Stimulated activated CD4-positive, alpha-beta T cell treated with anti-CD3 and anti-CD28 coated beads, Interleukin-1b, Interleukin-23, amount 100 ng/mL, for 4 hours (primary cell): ENCODE measurements at regions not wholly inside any gene's neighbourhood (a gene's known extent, or its start where the extent isn't known, plus 50 kb on each side); places are given as distances from the start of the nearest gene placed in this dataset.

Experiments used
- DNase-seq, 2 donors: peaks; one replicate each; pipeline ENCODE4 v3.0.0-alpha.2; 2020; ENCODE audit warnings: low read depth in 2 of 2

DNA sequence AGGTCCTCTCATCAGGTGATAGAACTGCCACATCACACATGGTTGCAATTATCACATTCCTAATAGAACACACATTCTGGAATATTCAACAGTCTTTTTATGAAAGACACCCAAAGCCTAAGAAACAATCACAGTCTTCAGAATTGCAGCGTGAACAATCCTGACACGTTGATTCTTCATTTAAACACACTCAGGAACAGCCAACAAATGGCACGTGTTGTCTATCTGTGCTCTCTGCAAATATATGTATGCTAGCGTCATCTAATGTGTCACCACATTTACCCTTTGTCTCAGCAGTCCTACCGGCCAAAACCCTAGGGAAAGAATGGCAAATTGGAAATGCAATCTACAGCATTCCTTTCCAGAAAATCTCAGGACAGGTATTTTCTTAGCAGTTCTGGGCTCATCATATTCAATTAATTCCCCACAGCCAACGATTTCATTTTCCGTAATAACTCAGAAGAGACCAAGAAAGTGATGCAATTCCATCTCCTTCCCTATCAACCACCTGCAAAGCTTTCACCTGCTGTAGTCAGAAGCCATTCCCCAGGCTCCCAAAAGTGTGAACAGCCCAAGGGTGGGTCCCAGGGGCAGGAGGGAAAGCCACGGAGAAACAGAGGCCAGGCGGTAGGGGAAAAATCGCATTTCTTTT, 280.3 kb upstream of the JARID2 start:
- no peak for DNase-seq

DNA sequence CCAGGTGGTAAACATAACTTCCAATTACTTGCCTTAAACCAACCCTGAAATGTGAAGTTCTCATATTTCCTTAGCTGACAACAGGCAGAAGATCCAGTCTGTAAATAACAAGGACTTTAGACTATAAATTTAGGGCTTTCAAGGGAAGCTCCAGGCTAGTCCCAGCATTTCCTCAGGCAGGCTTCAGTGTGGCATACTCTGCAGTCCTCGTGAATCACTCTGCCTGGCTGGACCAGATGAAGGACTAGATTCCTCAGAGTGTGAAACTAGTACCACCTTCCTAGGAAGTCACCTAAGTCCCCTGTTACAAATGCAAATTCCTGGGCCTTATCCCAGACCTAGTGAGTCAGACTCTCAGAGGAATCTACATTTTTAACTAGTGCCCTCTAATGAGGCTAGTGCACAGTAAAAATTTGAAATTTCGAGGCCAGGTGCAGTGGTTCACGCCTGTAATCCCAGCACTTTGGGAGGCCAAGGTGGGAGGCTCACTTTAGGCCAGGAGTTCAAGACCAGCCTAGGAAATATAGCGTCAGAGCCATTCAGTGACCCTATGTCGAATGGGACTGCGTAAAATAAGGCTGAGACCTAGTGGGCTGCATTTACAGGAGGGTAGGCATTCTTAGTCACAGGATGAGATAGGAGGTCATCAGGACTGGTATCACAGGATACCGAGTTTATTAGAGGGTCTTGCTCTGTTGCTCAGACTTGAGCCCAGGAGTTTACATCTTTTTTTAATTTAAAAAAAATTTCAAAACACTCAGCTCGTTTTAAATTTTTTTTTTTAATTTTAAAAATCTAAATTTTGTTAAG, 279.6 kb upstream of the JARID2 start:
- DNase-seq: no peak

DNA sequence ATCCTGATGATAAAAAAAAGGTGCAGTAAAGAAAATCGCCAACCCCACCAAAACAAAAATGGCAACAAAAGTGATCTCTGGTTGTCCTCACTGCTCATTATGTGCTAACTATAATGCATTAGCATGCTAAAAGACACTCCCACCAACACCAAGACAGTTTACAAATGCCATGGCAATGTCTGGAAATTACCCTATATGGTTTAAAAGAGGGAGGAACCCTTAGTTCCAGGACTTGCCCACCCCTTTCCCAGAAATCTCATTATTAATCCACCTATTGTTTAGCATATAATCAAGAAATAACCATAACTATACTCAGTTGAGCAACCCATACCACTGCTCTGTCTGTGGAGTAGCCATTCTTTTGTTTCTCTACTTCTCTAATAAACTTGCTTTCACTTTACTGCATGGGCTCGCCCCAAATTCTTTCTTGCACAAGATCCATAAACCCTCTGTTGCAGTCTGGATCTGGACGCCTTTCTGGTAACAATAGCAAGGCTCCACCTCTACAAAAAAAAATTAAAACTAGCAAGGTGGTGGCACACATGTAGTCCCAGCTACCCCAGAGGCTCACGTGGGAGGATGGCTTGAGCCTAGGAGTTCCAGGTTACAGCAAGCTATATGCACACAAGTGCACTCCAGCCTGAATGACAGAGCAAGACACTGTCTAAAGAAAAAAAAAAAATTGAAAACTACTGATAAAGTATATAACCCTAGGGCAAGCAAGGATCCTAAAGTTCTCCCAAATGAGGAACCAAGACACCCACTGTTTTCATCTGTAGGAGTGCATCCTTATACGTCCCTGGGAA, 278.8 kb upstream of the JARID2 start:
- DNase-seq: no peak

GRCh38 chr6:14968056-14968637, 277.7 kb upstream of the JARID2 start:
- DNase-seq: no peak

DNA sequence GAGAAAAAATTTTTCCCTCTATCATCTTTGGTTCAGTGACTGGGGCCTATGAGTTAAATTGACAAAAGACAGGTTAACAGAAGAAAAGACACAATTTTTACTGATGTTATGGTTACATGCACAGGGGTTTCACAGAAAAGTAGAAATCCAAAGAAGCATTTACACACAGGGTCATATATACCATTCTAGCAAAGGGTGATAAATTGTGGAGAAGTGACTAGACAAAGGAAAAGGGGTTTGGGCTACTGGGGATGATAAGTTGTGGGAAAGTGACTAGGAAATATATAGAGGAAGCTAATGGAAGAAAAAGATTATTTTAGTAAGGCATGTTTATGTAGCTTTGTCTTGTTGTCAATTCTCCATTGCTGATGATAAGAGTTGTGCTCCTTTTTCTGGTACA, 276.7 kb upstream of the JARID2 start:
- no peak for DNase-seq

DNA sequence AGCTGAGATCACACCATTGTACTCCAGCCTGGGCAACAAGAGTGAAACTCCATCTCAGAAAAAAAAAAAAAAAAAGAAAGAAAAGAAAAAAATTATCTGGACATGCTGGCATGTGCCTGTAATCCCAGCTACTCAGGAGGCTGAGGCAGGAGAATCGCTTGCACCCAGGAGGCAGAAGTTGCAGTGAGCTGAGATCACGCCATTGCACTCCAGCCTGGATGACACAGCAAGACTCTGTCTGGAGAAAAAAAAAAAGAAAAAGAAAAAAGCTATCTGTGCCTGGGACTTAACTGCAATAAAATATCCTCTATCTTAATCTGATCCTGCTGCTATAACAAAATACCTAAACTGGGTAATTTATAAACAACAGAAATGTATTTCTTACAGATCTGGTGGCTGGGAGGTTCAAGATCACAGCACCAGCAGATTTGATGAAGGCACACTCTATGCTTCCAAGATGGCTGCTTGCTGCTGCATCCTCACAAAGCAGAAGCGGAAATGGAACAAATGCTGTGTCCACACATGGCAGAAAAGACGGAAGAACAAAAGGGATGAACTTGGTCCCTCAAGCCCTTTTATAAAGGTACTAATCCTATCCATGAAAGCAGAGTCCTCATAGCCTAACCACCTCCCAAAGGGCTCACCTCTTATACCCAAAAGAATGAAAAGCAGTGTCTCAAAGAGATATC, 273.3 kb upstream of the JARID2 start:
- DNase-seq: no peak

- DNase-seq: no peak
Measured at GRCh38 chr6:14974372-14974771, 271.5 kb upstream of the JARID2 start.

DNA sequence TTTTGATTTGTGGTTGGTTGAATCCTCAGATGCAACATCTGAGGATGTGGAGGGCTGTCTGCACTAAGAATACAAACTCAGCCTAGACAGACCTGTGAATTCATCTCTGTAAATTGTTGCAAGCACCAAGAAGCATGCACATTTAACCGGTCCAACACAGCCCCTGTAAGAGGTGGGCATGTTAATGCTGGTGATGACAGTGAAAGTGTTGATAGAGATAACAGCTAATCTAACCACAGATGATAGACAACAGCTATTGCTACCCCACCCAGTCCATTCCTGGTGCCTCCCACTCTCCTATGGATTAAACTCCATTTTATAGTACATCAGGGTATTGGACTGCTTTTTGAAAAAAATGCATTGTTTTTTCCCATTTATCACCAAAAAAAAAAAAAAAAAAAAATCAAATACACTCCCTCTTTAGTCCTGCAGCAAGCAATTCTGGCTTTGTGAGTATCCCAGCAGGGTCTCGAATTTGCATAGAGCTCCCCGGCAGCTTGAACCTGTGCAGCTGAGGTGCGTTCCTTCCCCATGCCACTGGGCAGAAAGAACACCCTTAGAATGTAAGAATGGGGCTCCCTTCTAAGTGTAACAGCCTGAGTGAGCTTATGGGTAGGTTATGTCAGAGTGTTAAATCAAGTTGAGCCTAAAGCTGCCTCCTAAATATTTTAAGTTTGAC, 270.9 kb upstream of the JARID2 start:
- DNase-seq: no peak

- no peak for DNase-seq
Measured at GRCh38 chr6:14975471-14975817, 270.4 kb upstream of the JARID2 start.

DNA sequence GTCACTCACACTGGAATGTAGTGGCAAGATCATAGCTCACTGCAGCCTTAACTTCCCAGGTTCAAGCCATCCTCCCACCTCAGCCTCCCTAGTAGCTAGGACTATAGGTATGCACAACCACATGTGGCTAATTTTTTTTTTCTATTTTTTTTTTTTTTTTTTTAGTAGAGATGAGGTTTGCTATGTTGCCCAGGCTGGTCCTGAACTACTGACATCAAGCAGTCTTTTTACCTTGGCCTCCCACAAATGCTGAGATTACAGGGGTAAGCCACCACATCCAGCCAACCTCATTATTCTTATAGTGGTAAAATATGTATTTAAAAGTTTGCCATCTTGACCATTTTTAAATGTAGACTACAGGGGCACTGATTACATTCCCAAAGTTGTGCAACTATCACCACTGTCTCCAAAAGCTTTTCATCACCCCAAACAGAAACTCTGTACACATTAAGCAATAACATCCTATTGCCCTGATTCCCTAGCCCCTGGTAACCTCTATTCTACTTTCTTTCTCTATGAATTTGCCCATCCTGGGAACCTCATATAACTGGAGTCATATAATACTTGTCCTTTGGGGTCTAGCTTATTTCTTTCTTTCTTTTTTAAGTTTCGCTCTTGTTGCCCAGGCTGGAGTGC, 268.0 kb upstream of the JARID2 start:
- no peak for DNase-seq

GRCh38 chr6:14981960-14982359, 263.9 kb upstream of the JARID2 start:
- no peak for DNase-seq

DNA sequence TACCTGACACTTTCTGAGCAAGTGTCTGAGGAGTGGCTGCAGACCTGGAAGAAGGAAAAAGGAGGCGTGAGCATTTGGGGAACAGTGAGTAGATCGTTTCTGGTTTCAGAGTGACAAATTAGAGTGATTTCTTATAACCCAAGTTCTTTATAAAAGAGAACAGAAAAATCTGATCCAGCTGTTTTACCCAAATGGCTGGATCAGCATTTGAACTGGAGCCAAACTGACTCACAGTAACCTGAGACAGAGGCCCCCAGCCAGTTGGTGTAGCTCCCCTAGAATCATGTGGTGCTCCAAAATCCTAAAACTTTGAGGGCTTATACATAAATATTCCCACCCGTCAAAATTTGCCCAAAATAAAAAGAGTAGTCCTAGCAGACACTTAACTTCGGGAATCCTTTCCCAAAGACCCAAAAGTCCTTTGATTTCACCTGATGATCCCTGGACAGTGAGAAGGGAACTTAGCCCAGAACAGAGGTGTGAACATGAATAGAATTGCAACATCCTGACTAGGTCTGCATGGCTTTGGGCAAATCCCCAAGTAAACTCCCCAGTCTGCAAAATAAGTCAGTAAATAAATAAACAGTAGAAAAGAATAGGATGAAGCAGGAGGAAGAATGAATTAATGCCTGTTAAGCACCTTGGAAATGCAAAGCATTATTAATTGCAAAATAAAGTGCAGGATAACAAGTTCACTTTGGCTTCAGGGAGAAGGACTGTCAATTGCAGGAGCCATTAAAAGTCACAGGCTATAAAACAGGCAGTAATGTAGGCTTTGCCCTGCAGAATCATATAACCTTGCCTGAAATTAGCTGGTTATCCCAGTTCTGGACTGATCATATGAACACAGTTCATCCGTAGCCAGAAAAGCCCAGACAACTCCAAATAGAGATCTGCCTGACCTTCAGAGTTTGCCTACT, 262.0 kb upstream of the JARID2 start:
- DNase-seq: no peak

DNA sequence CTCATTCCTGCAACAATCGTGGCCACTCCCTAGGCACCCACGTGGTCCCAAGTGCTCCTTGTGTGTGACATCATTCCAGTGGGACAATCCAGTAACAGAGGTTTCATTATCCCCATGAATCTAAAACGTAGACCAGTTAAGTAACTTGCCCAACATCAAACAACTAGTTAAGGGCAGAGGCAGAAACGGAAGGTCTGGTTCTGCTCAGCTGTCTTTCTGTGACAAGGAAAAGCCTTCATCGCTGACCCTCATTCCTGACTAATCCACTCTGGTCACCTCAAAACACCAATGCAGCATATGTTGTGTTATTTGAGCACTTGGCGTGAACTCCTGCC, 261.4 kb upstream of the JARID2 start:
- no peak for DNase-seq

- DNase-seq: no peak
Measured at GRCh38 chr6:14985366-14985765, 260.5 kb upstream of the JARID2 start.

DNA sequence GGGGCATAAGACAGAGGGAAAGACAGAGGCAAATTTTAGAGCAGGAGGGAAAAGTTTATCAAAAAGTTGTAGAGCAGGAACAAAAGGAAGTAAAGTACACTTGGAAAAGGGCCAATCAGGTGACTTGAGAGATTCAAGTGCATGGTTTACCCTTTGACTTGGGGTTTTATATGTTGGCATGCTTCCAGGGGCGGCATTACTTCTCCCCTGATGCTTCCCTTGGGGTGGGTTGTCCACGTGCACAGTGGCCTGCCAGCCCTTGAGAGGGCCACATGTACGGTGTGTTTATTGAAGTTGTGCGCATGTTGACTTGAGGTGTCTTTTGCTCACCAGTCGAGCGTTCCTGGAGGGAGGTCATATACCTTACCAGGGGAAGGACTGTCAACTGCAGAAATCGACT, 259.5 kb upstream of the JARID2 start:
- no peak for DNase-seq

- no peak for DNase-seq
Measured at GRCh38 chr6:14987490-14987889, 258.4 kb upstream of the JARID2 start.

DNA sequence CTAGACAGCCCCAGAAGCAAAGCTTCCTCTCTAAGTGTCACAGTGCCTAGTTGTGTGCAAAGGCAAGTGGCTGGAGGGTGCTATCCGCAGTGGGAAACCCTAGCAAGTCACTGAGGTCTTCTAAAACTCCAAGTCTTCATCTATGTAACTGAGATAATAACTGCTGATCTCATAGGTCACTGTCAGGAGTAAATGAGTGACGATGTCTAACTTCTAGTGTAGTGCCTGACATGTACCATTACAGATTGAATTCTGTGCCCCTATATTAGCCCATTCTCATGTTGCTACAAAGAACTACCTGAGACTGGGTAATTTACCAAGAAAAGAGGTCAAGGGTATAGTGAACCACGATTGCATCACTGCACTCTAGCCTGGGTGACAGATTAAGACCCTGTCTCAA, 253.5 kb upstream of the JARID2 start:
- no peak for DNase-seq

- no peak for DNase-seq
Measured at GRCh38 chr6:14995208-14995607, 250.7 kb upstream of the JARID2 start.

GRCh38 chr6:14995966-14996602, 249.8 kb upstream of the JARID2 start:
- DNase-seq: no peak
